Tibial artery (tissue), 4 donors: ENCODE measurements at regions not wholly inside any gene's neighbourhood (a gene's known extent, or its start where the extent isn't known, plus 50 kb on each side); places are given as distances from the start of the nearest gene placed in this dataset.

ENCODE experiments used
- DNase-seq, 2 donors: peaks; one replicate each; pipeline ENCODE4 v3.0.0-alpha.2; 2019
- H3K27ac ChIP-seq, 2 donors: fragments of 200-600 bp; sonication (generic) in 1 of 2; 1 replicate in 1 of 2; 2 replicates in 1 of 2; pipeline ENCODE4 v1.5.1; 2018 to 2019; ENCODE audit warnings: mild to moderate bottlenecking in 1 of 2
- H3K27me3 ChIP-seq, 2 donors: fragments of 200-600 bp; sonication (generic) in 1 of 2; one replicate each; pipeline versions ENCODE4 v1.5.1 to v1.6.0; 2016 to 2019
- H3K36me3 ChIP-seq, 3 donors: fragments of 200-600 bp; sonication (generic) in 2 of 3; one replicate each; pipeline ENCODE4 v1.5.1; 2016 to 2019; ENCODE audit warnings: mild to moderate bottlenecking in 2 of 3
- H3K4me1 ChIP-seq, 4 donors: fragments of 200-600 bp; sonication (generic) in 2 of 4; 1 replicate in 3 of 4; 2 replicates in 1 of 4; pipeline ENCODE4 v1.5.1; 2016 to 2019
- H3K4me3 ChIP-seq, 2 donors: fragments of 200-600 bp; sonication (generic) in 1 of 2; 1 replicate in 1 of 2; 2 replicates in 1 of 2; pipeline ENCODE4 v1.5.1; 2018 to 2019; ENCODE audit warnings: mild to moderate bottlenecking in 2 of 2
- H3K9me3 ChIP-seq, 3 donors: fragments of 200-600 bp; sonication (generic) in 1 of 3; one replicate each; pipeline ENCODE4 v1.5.1; 2016 to 2019
- intact Hi-C: fragments of 100-400 bp; cut with DNase I; formaldehyde crosslinking; loops from one replicate; pipeline ENCODE4 v1.15.0; 2023; ENCODE audit warnings: low total_unique reads
- TF ChIP-seq, protein P1 (sequence below), 2 experiments: fragments of 200-600 bp in 1 of 2; fragments of 450-650 bp in 1 of 2; IDR thresholded peaks; one replicate each; pipeline ENCODE4 v1.5.1; 2017 to 2019; ENCODE audit warnings: antibody characterized with exemption in 2 of 2, mild to moderate bottlenecking in 1 of 2, moderate library complexity in 1 of 2

DNA sequence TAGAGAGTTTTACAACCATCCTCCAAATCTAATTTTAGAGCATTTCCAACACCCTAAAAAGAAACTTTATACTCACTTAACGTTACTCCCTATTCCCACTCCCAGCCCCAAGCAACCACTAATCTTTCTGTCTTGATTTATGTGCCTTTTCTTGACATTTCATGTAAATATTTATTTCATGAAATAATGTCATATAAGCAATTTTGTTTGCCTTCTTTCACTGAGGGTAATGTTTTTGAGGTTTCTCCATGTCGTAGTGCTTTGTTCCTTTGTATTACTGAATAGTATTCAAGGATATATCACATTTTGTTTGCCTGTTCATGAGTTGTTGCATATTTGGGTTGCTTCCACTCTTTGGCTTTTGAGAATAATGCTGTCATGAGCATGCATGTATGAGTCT lies 155.4 kb upstream of the PLAAT1 start:
- Histone ChIP-seq H3K27ac (no peak overlapping the region), H3K36me3 (no peaks in the 10 kb centered on the region), H3K4me1 (no peaks in the 10 kb centered on the region), H3K27me3 (no peaks in the 10 kb centered on the region), H3K9me3 (peaks cover 0 to 5% (median 0%) of the 10 kb centered on the region in 3 donors), H3K4me3 (no peak overlapping the region)
- DNase-seq = no peak
- TF ChIP-seq, protein P1, sequence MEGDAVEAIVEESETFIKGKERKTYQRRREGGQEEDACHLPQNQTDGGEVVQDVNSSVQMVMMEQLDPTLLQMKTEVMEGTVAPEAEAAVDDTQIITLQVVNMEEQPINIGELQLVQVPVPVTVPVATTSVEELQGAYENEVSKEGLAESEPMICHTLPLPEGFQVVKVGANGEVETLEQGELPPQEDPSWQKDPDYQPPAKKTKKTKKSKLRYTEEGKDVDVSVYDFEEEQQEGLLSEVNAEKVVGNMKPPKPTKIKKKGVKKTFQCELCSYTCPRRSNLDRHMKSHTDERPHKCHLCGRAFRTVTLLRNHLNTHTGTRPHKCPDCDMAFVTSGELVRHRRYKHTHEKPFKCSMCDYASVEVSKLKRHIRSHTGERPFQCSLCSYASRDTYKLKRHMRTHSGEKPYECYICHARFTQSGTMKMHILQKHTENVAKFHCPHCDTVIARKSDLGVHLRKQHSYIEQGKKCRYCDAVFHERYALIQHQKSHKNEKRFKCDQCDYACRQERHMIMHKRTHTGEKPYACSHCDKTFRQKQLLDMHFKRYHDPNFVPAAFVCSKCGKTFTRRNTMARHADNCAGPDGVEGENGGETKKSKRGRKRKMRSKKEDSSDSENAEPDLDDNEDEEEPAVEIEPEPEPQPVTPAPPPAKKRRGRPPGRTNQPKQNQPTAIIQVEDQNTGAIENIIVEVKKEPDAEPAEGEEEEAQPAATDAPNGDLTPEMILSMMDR (IDR thresholded peaks at IDR 0.05) = no peak
- intact Hi-C loops = no loop called here

DNA sequence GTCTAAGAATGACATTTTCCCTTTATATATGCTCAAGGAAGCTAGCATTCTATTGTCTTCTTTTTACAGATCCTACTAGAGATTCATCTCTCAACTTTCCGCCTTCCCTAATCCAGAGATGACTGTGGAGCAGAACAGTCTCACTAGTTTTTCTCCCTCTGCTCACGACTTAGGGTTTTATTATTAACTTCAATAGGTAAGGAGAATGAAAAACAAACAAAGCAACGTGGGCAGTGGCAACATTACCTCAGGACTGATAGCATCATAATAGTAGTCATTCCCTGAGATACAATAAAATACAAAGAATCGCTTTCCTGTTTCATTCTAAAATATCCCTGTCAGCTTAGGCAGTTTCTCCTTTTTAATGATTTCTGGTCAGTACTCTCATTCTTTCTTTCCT lies 154.3 kb upstream of the PLAAT1 start:
- TF ChIP-seq, protein P1 (IDR thresholded peaks at IDR 0.05) = no peak
- DNase-seq = no peak
- Histone ChIP-seq H3K27me3 (no peaks in the 10 kb centered on the region), H3K4me1 (no peaks in the 10 kb centered on the region), H3K27ac (no peak overlapping the region), H3K9me3 (peaks cover 0 to 5% (median 0%) of the 10 kb centered on the region in 3 donors), H3K36me3 (no peaks in the 10 kb centered on the region), H3K4me3 (no peak overlapping the region)
- intact Hi-C loops = no loop called here

DNA sequence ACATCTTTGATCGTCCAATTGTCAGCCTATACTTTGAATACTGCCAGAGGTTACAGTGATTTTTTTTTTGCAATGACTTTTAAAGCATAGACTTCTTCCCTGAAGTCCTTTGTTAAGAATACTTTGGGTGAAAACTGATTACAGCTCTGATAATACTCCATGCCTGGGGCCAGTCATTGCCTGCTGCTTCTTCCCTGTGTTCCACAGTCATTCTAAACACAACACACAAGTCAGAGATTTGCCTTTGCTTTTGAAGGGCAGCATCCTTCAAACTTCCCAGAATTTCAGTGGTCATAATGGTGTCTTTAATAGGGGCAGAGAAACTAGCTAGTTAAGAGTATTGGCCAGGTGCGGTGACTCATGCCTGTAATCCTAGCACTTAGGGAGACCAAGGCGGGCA lies 153.7 kb upstream of the PLAAT1 start:
- no peak for DNase-seq
- TF ChIP-seq, protein P1 (IDR thresholded peaks at IDR 0.05) = no peak
- H3K27ac ChIP-seq = no peak overlapping the region
- peaks cover 0 to 5% (median 0%) of the 10 kb centered on the region in 3 donors for H3K9me3 ChIP-seq
- no peaks in the 10 kb centered on the region for H3K36me3 ChIP-seq
- intact Hi-C loops = no loop called here
- H3K27me3 ChIP-seq = no peaks in the 10 kb centered on the region
- H3K4me3 ChIP-seq = no peak overlapping the region
- H3K4me1 ChIP-seq = no peaks in the 10 kb centered on the region

DNA sequence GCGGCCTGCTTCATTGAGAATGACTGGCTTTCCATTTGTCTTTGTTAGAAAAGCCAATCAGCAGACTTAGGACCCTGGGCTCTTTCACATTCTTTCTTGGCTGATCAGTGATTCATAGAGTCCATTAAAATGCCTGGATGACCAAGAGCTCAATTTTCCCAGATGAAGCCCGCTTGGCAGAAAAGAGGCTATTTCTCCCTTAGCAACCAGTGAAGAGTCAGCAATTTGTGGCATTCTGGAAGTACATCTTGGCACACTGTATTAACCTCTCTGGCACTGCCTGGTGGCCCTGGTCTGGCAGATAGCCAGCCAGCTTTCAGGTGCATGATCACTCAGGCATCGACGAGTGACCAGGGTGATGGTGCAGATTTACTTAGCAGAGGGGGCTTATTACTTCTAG lies 145.7 kb upstream of the PLAAT1 start:
- Histone ChIP-seq H3K27me3 (no peaks in the 10 kb centered on the region), H3K27ac (no peak overlapping the region), H3K9me3 (no peaks in the 10 kb centered on the region), H3K4me3 (no peak overlapping the region), H3K4me1 (no peaks in the 10 kb centered on the region), H3K36me3 (no peaks in the 10 kb centered on the region)
- intact Hi-C loops = no loop called here
- DNase-seq = no peak
- TF ChIP-seq, protein P1 (IDR thresholded peaks at IDR 0.05) = no peak

DNA sequence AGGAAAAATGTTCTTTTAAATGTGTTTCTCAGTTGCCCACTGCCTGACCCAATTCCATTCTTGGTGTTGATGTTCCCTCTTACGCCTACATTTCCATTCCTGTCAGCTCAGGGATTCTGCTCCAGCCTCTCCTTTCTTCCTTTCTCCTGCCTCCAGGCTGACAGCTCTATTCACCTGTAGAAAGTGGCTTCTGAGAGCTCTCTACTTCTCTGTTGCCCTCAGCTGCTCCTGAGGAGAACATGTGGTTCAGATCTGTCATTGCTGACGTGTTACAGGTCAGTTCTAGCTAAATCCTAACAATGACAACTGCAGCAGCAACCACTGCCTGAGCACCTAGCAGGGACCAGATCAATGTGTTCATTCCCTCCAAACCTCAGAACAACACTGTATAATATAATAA lies 144.9 kb upstream of the PLAAT1 start:
- no peak overlapping the region for H3K4me3 ChIP-seq
- no peak overlapping the region for H3K27ac ChIP-seq
- TF ChIP-seq, protein P1 (IDR thresholded peaks at IDR 0.05) = no peak
- no peaks in the 10 kb centered on the region for H3K36me3 ChIP-seq
- intact Hi-C loops = no loop called here
- H3K9me3 ChIP-seq = peaks cover 0 to 2% (median 0%) of the 10 kb centered on the region in 3 donors
- no peak for DNase-seq
- no peaks in the 10 kb centered on the region for H3K4me1 ChIP-seq
- no peaks in the 10 kb centered on the region for H3K27me3 ChIP-seq
